Lower lobe of right lung (tissue), 2 donors: ENCODE measurements at regions not wholly inside any gene's neighbourhood (a gene's known extent, or its start where the extent isn't known, plus 50 kb on each side); places are given as distances from the start of the nearest gene placed in this dataset.

ENCODE experiments used
- ATAC-seq, 2 donors: fragments of 200-7000 bp; cut with Tn5 transposase; one replicate each; pipeline ENCODE4 v1.9.1; 2020 to 2022; ENCODE audit warnings: mild to moderate bottlenecking in 2 of 2, moderate library complexity in 2 of 2
- DNase-seq: peaks from one replicate; pipeline ENCODE4 v3.0.0-alpha.2; 2020
- H3K27ac ChIP-seq: fragments of 200-600 bp; one replicate; pipeline ENCODE4 v1.8.0; 2022
- H3K27me3 ChIP-seq: fragments of 200-600 bp; one replicate; pipeline ENCODE4 v1.8.0; 2022; ENCODE audit warnings: low read depth
- H3K36me3 ChIP-seq: fragments of 200-600 bp; one replicate; pipeline ENCODE4 v1.8.0; 2022; ENCODE audit warnings: mild to moderate bottlenecking
- H3K4me1 ChIP-seq: fragments of 200-600 bp; one replicate; pipeline ENCODE4 v1.8.0; 2022
- H3K4me3 ChIP-seq: fragments of 200-600 bp; one replicate; pipeline ENCODE4 v1.8.0; 2022; ENCODE audit warnings: mild to moderate bottlenecking
- H3K9me3 ChIP-seq: fragments of 200-600 bp; one replicate; pipeline ENCODE4 v1.8.0; 2022
- CTCF ChIP-seq: fragments of 200-600 bp; IDR thresholded peaks from one replicate; pipeline ENCODE4 v1.8.0; 2022; ENCODE audit warnings: antibody characterized with exemption, mild to moderate bottlenecking
- intact Hi-C: fragments of 100-400 bp; cut with DNase I; formaldehyde crosslinking; loops from one replicate; pipeline ENCODE4 v1.11.0; 2022
- donor health status: DM: no; HTN: yes; CAD: no; lungs with severe emphysema.

GRCh38 chr9:129481810-129482511 is 138.9 kb downstream of the C9orf50 start:
- Histone ChIP-seq H3K9me3 (no peaks in the 10 kb centered on the region), H3K36me3 (no peaks in the 10 kb centered on the region), H3K4me3 (peak overlapping the region; percentile 62), H3K4me1 (peaks cover 62% of the 10 kb centered on the region), H3K27me3 (no peaks in the 10 kb centered on the region), H3K27ac (peak overlapping the region; percentile 100)
- peak; percentile 15 for TF ChIP-seq CTCF
- DNase-seq: no peak
- intact Hi-C loops: no loop called here
- ATAC-seq: peak; percentile 7 to 23

GRCh38 chr9:129481424-129481809 is 139.5 kb downstream of the C9orf50 start:
- no peak for TF ChIP-seq CTCF
- DNase-seq (no peak), ATAC-seq (no peak)
- Histone ChIP-seq H3K27ac (peak overlapping the region; percentile 100), H3K27me3 (no peaks in the 10 kb centered on the region), H3K4me1 (peaks cover 56% of the 10 kb centered on the region), H3K36me3 (no peaks in the 10 kb centered on the region), H3K9me3 (no peaks in the 10 kb centered on the region), H3K4me3 (peak overlapping the region; percentile 62)
- intact Hi-C loops: no loop called here

- no peak for DNase-seq
- Histone ChIP-seq H3K9me3 (no peaks in the 10 kb centered on the region), H3K27ac (peak overlapping the region; percentile 100), H3K36me3 (no peaks in the 10 kb centered on the region), H3K27me3 (no peaks in the 10 kb centered on the region), H3K4me3 (no peak overlapping the region), H3K4me1 (peaks cover 52% of the 10 kb centered on the region)
- TF ChIP-seq CTCF: no peak
- ATAC-seq: no peak
- intact Hi-C loops: no loop called here
Measured at GRCh38 chr9:129480745-129481144, 140.2 kb downstream of the C9orf50 start.

GRCh38 chr9:129480227-129480626 is 140.7 kb downstream of the C9orf50 start:
- intact Hi-C loops: no loop called here
- no peak for DNase-seq
- Histone ChIP-seq H3K27me3 (no peaks in the 10 kb centered on the region), H3K4me1 (peaks cover 52% of the 10 kb centered on the region), H3K36me3 (no peaks in the 10 kb centered on the region), H3K9me3 (no peaks in the 10 kb centered on the region), H3K27ac (peak overlapping the region; percentile 100), H3K4me3 (no peak overlapping the region)
- TF ChIP-seq CTCF: no peak
- ATAC-seq: no peak

- Histone ChIP-seq H3K27ac (peak overlapping the region; percentile 100), H3K9me3 (no peaks in the 10 kb centered on the region), H3K4me1 (peaks cover 49% of the 10 kb centered on the region), H3K4me3 (no peak overlapping the region), H3K36me3 (no peaks in the 10 kb centered on the region), H3K27me3 (no peaks in the 10 kb centered on the region)
- no peak for TF ChIP-seq CTCF
- intact Hi-C loops: no loop called here
- DNase-seq (no peak), ATAC-seq (no peak)
Measured at GRCh38 chr9:129479631-129480011, 141.3 kb downstream of the C9orf50 start.
